A549 (cell line): ENCODE measurements at regions not wholly inside any gene's neighbourhood (a gene's known extent, or its start where the extent isn't known, plus 50 kb on each side); places are given as distances from the start of the nearest gene placed in this dataset.
"Not testable (repeated sequence)": the region's sequence is repeated elsewhere in the genome, so short reads cannot be mapped to it uniquely, and the experiment has no call there.

ENCODE experiments used
- ATAC-seq, 2 experiments: fragments of 200-7000 bp in 1 of 2; fragments of >200 bp in 1 of 2; cut with Nextera tagmentation in 1 of 2; cut with Tn5 transposase in 1 of 2; 3 replicates each; pipeline versions ENCODE4 v1.8.0 to v1.9.1; 2018 to 2020; ENCODE audit warnings: mild to moderate bottlenecking in 1 of 2, moderate library complexity in 1 of 2
- CTCF ChIA-PET: fragments of 300-600 bp; sonication (Branson Sonifier 250); formaldehyde crosslinking; extraction: SDS; loops from one replicate; lab custom pipeline; 2021; ENCODE audit warnings: antibody characterized with exemption, inconsistent platforms; lab: Yijun Ruan, JAX
- POLR2A ChIA-PET: fragments of 350-600 bp; formaldehyde crosslinking; extraction: SDS; loops from one replicate; lab custom pipeline; 2021; ENCODE audit warnings: antibody characterized with exemption, inconsistent platforms; lab: Yijun Ruan, JAX
- DNase-seq, 2 experiments: peaks; one replicate each; pipeline versions ENCODE4 v3.0.0 to v3.0.0-alpha.2; 2011 to 2016; ENCODE audit warnings: low read depth in 1 of 2, low spot score in 1 of 2
- FAIRE-seq: peaks from 2 replicates; lab custom pipeline; 2011; peaks lifted over from hg19 to GRCh38; lab: Jason Lieb, UNC
- H3K27ac ChIP-seq, 2 experiments: fragments of >200 bp; sonication (Bioruptor Twin); formaldehyde crosslinking; 3 replicates each; pipeline ENCODE4 v1.5.1; 2016 to 2017
- H3K4me1 ChIP-seq: fragments of >200 bp; sonication (Bioruptor Twin); formaldehyde crosslinking; 3 replicates; pipeline ENCODE4 v1.6.1; 2016
- H3K4me2 ChIP-seq: fragments of >200 bp; sonication (Bioruptor Twin); formaldehyde crosslinking; 3 replicates; pipeline ENCODE4 v1.6.1; 2016
- H3K4me3 ChIP-seq: fragments of >200 bp; sonication (Bioruptor Twin); formaldehyde crosslinking; 3 replicates; pipeline ENCODE4 v1.5.1; 2016
- H3K9me3 ChIP-seq: fragments of >200 bp; sonication (Bioruptor Twin); formaldehyde crosslinking; 3 replicates; pipeline ENCODE4 v1.6.1; 2016
- CBX2 ChIP-seq: fragments of 200-600 bp; sonication (generic); IDR thresholded peaks from 2 replicates; pipeline ENCODE4 v1.6.1; 2016; ENCODE audit warnings: low read depth, mild to moderate bottlenecking, borderline replicate concordance
- CHD4 ChIP-seq: fragments of 200-600 bp; sonication (generic); IDR thresholded peaks from 2 replicates; pipeline ENCODE4 v1.6.1; 2016; ENCODE audit warnings: antibody characterized with exemption, mild to moderate bottlenecking, borderline replicate concordance
- EHMT2 ChIP-seq: fragments of 200-600 bp; sonication (generic); IDR thresholded peaks from 2 replicates; pipeline ENCODE4 v1.6.1; 2016; ENCODE audit warnings: antibody characterized with exemption, low read depth, mild to moderate bottlenecking, moderate library complexity
- ESRRA ChIP-seq: fragments of 150-350 bp; IDR thresholded peaks from 2 replicates; pipeline ENCODE4 v1.6.1; 2014; ENCODE audit warnings: mild to moderate bottlenecking, low read length, borderline replicate concordance
- FOSL2 ChIP-seq, 2 experiments: fragments of 450-650 bp in 1 of 2; fragments of >200 bp in 1 of 2; sonication (Bioruptor Twin) in 1 of 2; formaldehyde crosslinking; IDR thresholded peaks; 2 replicates each; pipeline versions ENCODE4 v1.5.0 to v1.6.1; 2016 to 2020; ENCODE audit warnings: mild to moderate bottlenecking in 1 of 2, moderate library complexity in 1 of 2
- FOXS1 ChIP-seq: fragments of 250-450 bp; sonication (Bioruptor Pico); IDR thresholded peaks from 2 replicates; pipeline ENCODE4 v1.5.0; 2020; ENCODE audit warnings: mild to moderate bottlenecking, moderate library complexity
- HOXA7 ChIP-seq: fragments of 250-450 bp; sonication (Bioruptor Pico); IDR thresholded peaks from 2 replicates; pipeline ENCODE4 v1.5.0; 2020; ENCODE audit warnings: mild to moderate bottlenecking, moderate library complexity
- HOXB13 ChIP-seq: fragments of 250-450 bp; sonication (Bioruptor Pico); IDR thresholded peaks from 2 replicates; pipeline ENCODE4 v1.5.0; 2020; ENCODE audit warnings: low read depth, mild to moderate bottlenecking, moderate library complexity
- KDM5A ChIP-seq: fragments of 200-600 bp; sonication (generic); IDR thresholded peaks from 2 replicates; pipeline ENCODE4 v1.6.1; 2016; ENCODE audit warnings: antibody characterized with exemption, mild to moderate bottlenecking
- MAZ ChIP-seq: fragments of 150-350 bp; IDR thresholded peaks from 2 replicates; pipeline ENCODE4 v1.6.1; 2014; ENCODE audit warnings: antibody characterized with exemption, low read depth, low read length, borderline replicate concordance
- NR3C1 ChIP-seq: fragments of >200 bp; sonication (Bioruptor Twin); formaldehyde crosslinking; IDR thresholded peaks from 3 replicates; pipeline ENCODE4 v1.6.1; 2017
- POLR2AphosphoS2 ChIP-seq: conservative IDR thresholded peaks from 2 replicates; pipeline ENCODE4 v1.6.1; 2012; ENCODE audit warnings: low read length, improper control_type of control experiment, inconsistent platforms
- RFX5 ChIP-seq: fragments of 450-650 bp; IDR thresholded peaks from 2 replicates; pipeline ENCODE4 v1.7.1; 2014; ENCODE audit warnings: antibody characterized with exemption, mild to moderate bottlenecking, moderate library complexity
- RNF2 ChIP-seq: fragments of 200-600 bp; sonication (generic); IDR thresholded peaks from 2 replicates; pipeline ENCODE4 v1.6.1; 2016; ENCODE audit warnings: low read depth, mild to moderate bottlenecking, antibody characterized with exemption, moderate library complexity, borderline replicate concordance
- ZNF302 ChIP-seq: fragments of 250-450 bp; sonication (Bioruptor Pico); IDR thresholded peaks from 2 replicates; pipeline ENCODE4 v1.9.0; 2021; ENCODE audit warnings: inconsistent platforms, mild to moderate bottlenecking, moderate library complexity
- WGBS: methylation state at CpG from one replicate; pipeline ENCODE4 v1.1.6; 2017; ENCODE audit errors: missing lambda C conversion rate; 5-methylcytosine and 5-hydroxymethylcytosine counted together
- TF ChIP-seq, protein P1 (sequence below): IDR thresholded peaks from 2 replicates; pipeline ENCODE4 v1.6.1; 2012
- TF ChIP-seq, protein P2 (sequence below): fragments of 150-350 bp; IDR thresholded peaks from 2 replicates; pipeline ENCODE4 v1.6.1; 2014; ENCODE audit warnings: low read depth, mild to moderate bottlenecking, low read length
- TF ChIP-seq, protein P3 (sequence below): fragments of 250-450 bp; sonication (Bioruptor Pico); IDR thresholded peaks from 2 replicates; pipeline ENCODE4 v1.5.0; 2020; ENCODE audit warnings: low read depth, mild to moderate bottlenecking, moderate library complexity
- TF ChIP-seq, protein P4 (sequence below): IDR thresholded peaks from 2 replicates; pipeline ENCODE4 v1.6.1; 2012
- TF ChIP-seq, protein P5 (sequence below): fragments of >200 bp; sonication (Bioruptor Twin); formaldehyde crosslinking; IDR thresholded peaks from 3 replicates; pipeline ENCODE4 v1.6.1; 2016

DNA sequence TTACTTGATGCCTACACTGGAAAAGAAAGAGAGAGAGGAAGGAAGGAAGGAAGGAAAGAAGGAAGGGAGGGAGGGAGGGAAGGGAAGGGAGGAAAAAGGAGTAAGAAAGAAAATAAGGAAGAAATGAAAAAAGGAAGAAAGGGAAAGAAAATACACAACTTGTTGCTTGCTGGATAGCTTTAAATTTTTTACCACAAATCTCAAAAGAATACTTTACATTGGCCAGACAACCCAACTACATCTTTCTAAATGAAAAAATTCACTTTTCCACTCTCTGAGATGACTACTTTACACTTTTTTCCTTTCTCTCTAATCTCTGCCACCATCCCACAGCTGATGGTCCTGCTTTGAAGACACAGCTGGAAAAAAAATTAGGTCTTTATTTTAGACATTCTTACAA, 228.9 kb upstream of the FAM78B start:
- ATAC-seq (no peak), DNase-seq (no peak), FAIRE-seq (no peak)
- Histone ChIP-seq H3K27ac (no peak overlapping the region), H3K4me1 (no peaks in the 10 kb centered on the region), H3K4me3 (no peak overlapping the region), H3K9me3 (no peaks in the 10 kb centered on the region), H3K4me2 (no peak overlapping the region)
- TF ChIP-seq RNF2 (no peak), KDM5A (no peak), HOXB13 (CRISPR knock-in tag) (no peak), CBX2 (no peak), EHMT2 (no peak), FOXS1 (CRISPR knock-in tag) (no peak), ZNF302 (no peak), POLR2AphosphoS2 (no peak), HOXA7 (CRISPR knock-in tag) (no peak), CHD4 (no peak), ESRRA (no peak), FOSL2 (IDR thresholded peaks at IDR 0.05) (no peak), FOSL2 (CRISPR knock-in tag; IDR thresholded peaks at IDR 0.05) (no peak), RFX5 (no peak), MAZ (no peak), NR3C1 (no peak)
- TF ChIP-seq, protein P1, sequence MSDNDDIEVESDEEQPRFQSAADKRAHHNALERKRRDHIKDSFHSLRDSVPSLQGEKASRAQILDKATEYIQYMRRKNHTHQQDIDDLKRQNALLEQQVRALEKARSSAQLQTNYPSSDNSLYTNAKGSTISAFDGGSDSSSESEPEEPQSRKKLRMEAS: no peak
- TF ChIP-seq, protein P2, sequence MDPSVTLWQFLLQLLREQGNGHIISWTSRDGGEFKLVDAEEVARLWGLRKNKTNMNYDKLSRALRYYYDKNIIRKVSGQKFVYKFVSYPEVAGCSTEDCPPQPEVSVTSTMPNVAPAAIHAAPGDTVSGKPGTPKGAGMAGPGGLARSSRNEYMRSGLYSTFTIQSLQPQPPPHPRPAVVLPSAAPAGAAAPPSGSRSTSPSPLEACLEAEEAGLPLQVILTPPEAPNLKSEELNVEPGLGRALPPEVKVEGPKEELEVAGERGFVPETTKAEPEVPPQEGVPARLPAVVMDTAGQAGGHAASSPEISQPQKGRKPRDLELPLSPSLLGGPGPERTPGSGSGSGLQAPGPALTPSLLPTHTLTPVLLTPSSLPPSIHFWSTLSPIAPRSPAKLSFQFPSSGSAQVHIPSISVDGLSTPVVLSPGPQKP: no peak
- TF ChIP-seq, protein P3, sequence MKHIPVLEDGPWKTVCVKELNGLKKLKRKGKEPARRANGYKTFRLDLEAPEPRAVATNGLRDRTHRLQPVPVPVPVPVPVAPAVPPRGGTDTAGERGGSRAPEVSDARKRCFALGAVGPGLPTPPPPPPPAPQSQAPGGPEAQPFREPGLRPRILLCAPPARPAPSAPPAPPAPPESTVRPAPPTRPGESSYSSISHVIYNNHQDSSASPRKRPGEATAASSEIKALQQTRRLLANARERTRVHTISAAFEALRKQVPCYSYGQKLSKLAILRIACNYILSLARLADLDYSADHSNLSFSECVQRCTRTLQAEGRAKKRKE (CRISPR knock-in tag): no peak
- TF ChIP-seq, protein P4, sequence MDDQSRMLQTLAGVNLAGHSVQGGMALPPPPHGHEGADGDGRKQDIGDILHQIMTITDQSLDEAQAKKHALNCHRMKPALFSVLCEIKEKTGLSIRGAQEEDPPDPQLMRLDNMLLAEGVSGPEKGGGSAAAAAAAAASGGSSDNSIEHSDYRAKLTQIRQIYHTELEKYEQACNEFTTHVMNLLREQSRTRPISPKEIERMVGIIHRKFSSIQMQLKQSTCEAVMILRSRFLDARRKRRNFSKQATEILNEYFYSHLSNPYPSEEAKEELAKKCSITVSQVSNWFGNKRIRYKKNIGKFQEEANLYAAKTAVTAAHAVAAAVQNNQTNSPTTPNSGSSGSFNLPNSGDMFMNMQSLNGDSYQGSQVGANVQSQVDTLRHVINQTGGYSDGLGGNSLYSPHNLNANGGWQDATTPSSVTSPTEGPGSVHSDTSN: no peak
- TF ChIP-seq, protein P5, sequence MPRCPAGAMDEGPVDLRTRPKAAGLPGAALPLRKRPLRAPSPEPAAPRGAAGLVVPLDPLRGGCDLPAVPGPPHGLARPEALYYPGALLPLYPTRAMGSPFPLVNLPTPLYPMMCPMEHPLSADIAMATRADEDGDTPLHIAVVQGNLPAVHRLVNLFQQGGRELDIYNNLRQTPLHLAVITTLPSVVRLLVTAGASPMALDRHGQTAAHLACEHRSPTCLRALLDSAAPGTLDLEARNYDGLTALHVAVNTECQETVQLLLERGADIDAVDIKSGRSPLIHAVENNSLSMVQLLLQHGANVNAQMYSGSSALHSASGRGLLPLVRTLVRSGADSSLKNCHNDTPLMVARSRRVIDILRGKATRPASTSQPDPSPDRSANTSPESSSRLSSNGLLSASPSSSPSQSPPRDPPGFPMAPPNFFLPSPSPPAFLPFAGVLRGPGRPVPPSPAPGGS: no peak
- ChIA-PET CTCF (no interaction called here), POLR2A (no interaction called here)

DNA sequence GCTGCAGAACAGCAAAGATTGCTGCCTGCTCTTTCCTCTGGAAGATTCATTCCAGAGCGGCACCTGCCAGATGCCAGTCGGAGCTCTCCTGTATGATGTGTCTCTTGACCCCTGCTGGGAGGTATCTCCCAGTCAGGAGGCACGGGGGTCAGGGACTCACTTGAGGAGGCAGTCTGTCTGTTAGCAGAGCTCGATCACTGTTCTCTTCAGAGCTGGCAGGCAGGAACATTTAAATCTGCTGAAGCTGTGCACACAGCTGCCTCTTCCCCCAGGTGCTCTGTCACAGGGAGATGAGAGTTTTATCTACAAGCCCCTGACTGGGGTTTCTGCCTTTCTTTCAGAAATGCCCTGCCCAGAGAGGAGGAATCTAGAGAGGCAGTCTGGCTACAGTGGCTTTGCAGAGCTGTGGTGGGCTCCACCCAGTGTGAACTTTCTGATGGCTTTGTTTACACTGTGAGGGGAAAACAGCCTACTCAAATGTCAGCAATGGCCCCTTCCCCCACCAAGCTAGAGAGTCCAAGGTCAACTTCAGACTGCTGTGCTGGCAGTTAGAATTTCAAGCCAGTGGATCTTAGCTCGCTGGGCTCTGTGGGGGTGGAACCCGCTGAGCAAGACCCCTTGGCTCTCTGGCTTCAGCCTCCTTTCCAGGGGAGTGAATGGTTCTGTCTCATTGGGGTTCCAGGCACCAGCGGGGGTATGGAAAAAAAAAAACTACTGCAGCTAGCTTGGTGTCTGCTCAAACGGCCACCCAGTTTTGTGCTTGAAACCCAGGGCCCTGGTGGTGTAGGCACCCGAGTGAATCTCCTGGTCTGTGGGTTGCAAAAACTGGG, 242.7 kb upstream of the FAM78B start:
- H3K4me2 ChIP-seq, FAIRE-seq, H3K4me1 ChIP-seq, H3K4me3 ChIP-seq, H3K27ac ChIP-seq, H3K9me3 ChIP-seq, DNase-seq, ATAC-seq, POLR2A ChIA-PET, CTCF ChIA-PET: not testable (repeated sequence)
- WGBS: 0% methylated on average over 5 of the region's 9 CpGs
